ENCODE measurements at regions not wholly inside any gene's neighbourhood (a gene's known extent, or its start where the extent isn't known, plus 50 kb on each side); places are given as distances from the start of the nearest gene placed in this dataset.

GRCh38 chr13:31468114-31468902 is 268.5 kb downstream of the B3GLCT start:
- POLR2A ChIA-PET (ENCODE audit: low non-redundant PET): no interaction called here
- no peak for TF ChIP-seq CTCF (conservative IDR thresholded peaks at IDR 0.05; ENCODE audit: low read depth)
- CTCF ChIA-PET: interaction anchor here (1.1 kb wide), 1 partner anchor 12 kb away, joined by 3 read pairs; no protein-coding TSS in a partner anchor
- DNase-seq (ENCODE audit: low spot score): no peak
- no peak overlapping the region for H3K27ac ChIP-seq

GRCh38 chr13:31469377-31469776 is 269.6 kb downstream of the B3GLCT start:
- TF ChIP-seq CTCF (conservative IDR thresholded peaks at IDR 0.05; ENCODE audit: low read depth): no peak
- no peak for DNase-seq (ENCODE audit: low spot score)
- CTCF ChIA-PET: no interaction called here
- H3K27ac ChIP-seq: no peak overlapping the region
- POLR2A ChIA-PET (ENCODE audit: low non-redundant PET): no interaction called here

- POLR2A ChIA-PET (ENCODE audit: low non-redundant PET): no interaction called here
- DNase-seq (ENCODE audit: low spot score): no peak
- no peak for TF ChIP-seq CTCF (conservative IDR thresholded peaks at IDR 0.05; ENCODE audit: low read depth)
- CTCF ChIA-PET: interaction anchor here (0.8 kb wide), 1 partner anchor 12 kb away, joined by 3 read pairs; no protein-coding TSS in a partner anchor
- H3K27ac ChIP-seq: no peak overlapping the region
Observed at GRCh38 chr13:31476266-31476665, 263.1 kb upstream of the RXFP2 start.

GRCh38 chr13:31476753-31477152 is 262.6 kb upstream of the RXFP2 start:
- H3K27ac ChIP-seq: no peak overlapping the region
- DNase-seq (ENCODE audit: low spot score): no peak
- ChIA-PET CTCF (interaction anchor here (0.8 kb wide), 1 partner anchor 12 kb away, joined by 3 read pairs; no protein-coding TSS in a partner anchor), POLR2A (ENCODE audit: low non-redundant PET) (no interaction called here)
- no peak for TF ChIP-seq CTCF (conservative IDR thresholded peaks at IDR 0.05; ENCODE audit: low read depth)

GRCh38 chr13:31477961-31478360 is 261.4 kb upstream of the RXFP2 start:
- ChIA-PET CTCF (no interaction called here), POLR2A (ENCODE audit: low non-redundant PET) (no interaction called here)
- TF ChIP-seq CTCF (conservative IDR thresholded peaks at IDR 0.05; ENCODE audit: low read depth): no peak
- no peak for DNase-seq (ENCODE audit: low spot score)
- H3K27ac ChIP-seq: no peak overlapping the region

GRCh38 chr13:31485183-31485582 is 254.1 kb upstream of the RXFP2 start:
- CTCF ChIA-PET: interaction anchor here (0.7 kb wide), 1 partner anchor 236 kb away, joined by 5 read pairs; no protein-coding TSS in a partner anchor
- no peak overlapping the region for H3K27ac ChIP-seq
- DNase-seq (ENCODE audit: low spot score): no peak
- TF ChIP-seq CTCF (conservative IDR thresholded peaks at IDR 0.05; ENCODE audit: low read depth): no peak
- POLR2A ChIA-PET (ENCODE audit: low non-redundant PET): no interaction called here

All from RWPE1 (cell line).